Esophagus muscularis mucosa (tissue), 4 donors: ENCODE measurements at regions not wholly inside any gene's neighbourhood (a gene's known extent, or its start where the extent isn't known, plus 50 kb on each side); places are given as distances from the start of the nearest gene placed in this dataset.

Experiments used
- DNase-seq: peaks from one replicate; pipeline ENCODE4 v3.0.0-alpha.2; 2017; ENCODE audit errors: extremely low spot score
- H3K27ac ChIP-seq, 4 donors: fragments of 200-600 bp; sonication (generic); replicated peaks in 1 of 4; 1 replicate in 3 of 4; 2 replicates in 1 of 4; pipeline ENCODE4 v1.5.1; 2016 to 2019; ENCODE audit warnings: mild to moderate bottlenecking in 1 of 4
- H3K27me3 ChIP-seq, 4 donors: fragments of 200-600 bp; sonication (generic); one replicate each; pipeline versions ENCODE4 v1.5.1 to v1.6.0; 2016 to 2019
- H3K36me3 ChIP-seq, 4 donors: fragments of 200-600 bp; sonication (generic); one replicate each; pipeline ENCODE4 v1.5.1; 2016 to 2019
- H3K4me1 ChIP-seq, 4 donors: fragments of 200-600 bp; sonication (generic); one replicate each; pipeline ENCODE4 v1.5.1; 2016 to 2019
- H3K4me3 ChIP-seq, 4 donors: fragments of 200-600 bp; sonication (generic); 1 replicate in 2 of 4; 2 replicates in 2 of 4; pipeline ENCODE4 v1.5.1; 2016 to 2019; ENCODE audit warnings: mild to moderate bottlenecking in 4 of 4, moderate library complexity in 1 of 4
- H3K9me3 ChIP-seq, 4 donors: fragments of 200-600 bp; sonication (generic); 1 replicate in 3 of 4; 2 replicates in 1 of 4; pipeline ENCODE4 v1.5.1; 2016 to 2019
- CTCF ChIP-seq, 3 experiments: fragments of 200-600 bp in 2 of 3; fragments of 450-650 bp in 1 of 3; sonication (generic) in 2 of 3; IDR thresholded peaks; one replicate each; pipeline ENCODE4 v1.5.1; 2017 to 2019; ENCODE audit warnings: antibody characterized with exemption in 3 of 3, mild to moderate bottlenecking in 2 of 3, moderate library complexity in 1 of 3
- EP300 ChIP-seq: sonication (generic); formaldehyde crosslinking; IDR thresholded peaks from one replicate; pipeline ENCODE4 v1.6.1; 2017; ENCODE audit warnings: antibody characterized with exemption
- POLR2A ChIP-seq: fragments of 450-650 bp; IDR thresholded peaks from one replicate; pipeline ENCODE4 v1.6.1; 2017; ENCODE audit warnings: antibody characterized with exemption, moderate library complexity, mild to moderate bottlenecking, low read depth
- POLR2AphosphoS5 ChIP-seq, 2 donors: sonication (generic); formaldehyde crosslinking; IDR thresholded peaks; one replicate each; pipeline ENCODE4 v1.6.1; 2017; ENCODE audit warnings: antibody characterized with exemption in 2 of 2
- WGBS: methylation state at CpG from one replicate; pipeline ENCODE4 v1.1.5; 2018; 5-methylcytosine and 5-hydroxymethylcytosine counted together
- intact Hi-C: fragments of 100-400 bp; cut with DNase I; formaldehyde crosslinking; loops from one replicate; pipeline ENCODE4 v1.15.1; 2023

- Histone ChIP-seq H3K36me3 (no peaks in the 10 kb centered on the region), H3K4me3 (no peak overlapping the region), H3K27me3 (no peaks in the 10 kb centered on the region), H3K27ac (no peak overlapping the region), H3K9me3 (no peaks in the 10 kb centered on the region), H3K4me1 (no peaks in the 10 kb centered on the region)
- intact Hi-C loops = no loop called here
- TF ChIP-seq POLR2A (no peak), POLR2AphosphoS5 (IDR thresholded peaks at IDR 0.05) (no peak), EP300 (no peak), CTCF (IDR thresholded peaks at IDR 0.05) (no peak)
- DNase-seq = no peak
- WGBS = 47% methylated on average over 3 of the region's 3 CpGs
Measured at GRCh38 chr3:110754212-110754916, 317.3 kb upstream of the NECTIN3 start.

GRCh38 chr3:110755345-110755744 is 316.3 kb upstream of the NECTIN3 start:
- WGBS = 76% methylated on average over 7 of the region's 7 CpGs
- no peak overlapping the region for H3K27ac ChIP-seq
- no peaks in the 10 kb centered on the region for H3K9me3 ChIP-seq
- H3K4me1 ChIP-seq = no peaks in the 10 kb centered on the region
- no peaks in the 10 kb centered on the region for H3K36me3 ChIP-seq
- TF ChIP-seq EP300 (no peak), POLR2A (no peak), CTCF (IDR thresholded peaks at IDR 0.05) (no peak), POLR2AphosphoS5 (IDR thresholded peaks at IDR 0.05) (no peak)
- intact Hi-C loops = no loop called here
- no peak overlapping the region for H3K4me3 ChIP-seq
- DNase-seq = no peak
- no peaks in the 10 kb centered on the region for H3K27me3 ChIP-seq

- DNase-seq = no peak
- H3K4me1 ChIP-seq = no peaks in the 10 kb centered on the region
- peaks cover 0 to 8% (median 0%) of the 10 kb centered on the region in 4 donors for H3K9me3 ChIP-seq
- no peak overlapping the region for H3K4me3 ChIP-seq
- intact Hi-C loops = no loop called here
- no peak for TF ChIP-seq CTCF (IDR thresholded peaks at IDR 0.05)
- no peak for TF ChIP-seq POLR2A
- no peak for TF ChIP-seq POLR2AphosphoS5 (IDR thresholded peaks at IDR 0.05)
- TF ChIP-seq EP300 = no peak
- H3K27me3 ChIP-seq = no peaks in the 10 kb centered on the region
- H3K36me3 ChIP-seq = no peaks in the 10 kb centered on the region
- WGBS = 75% methylated on average over 6 of the region's 6 CpGs
- H3K27ac ChIP-seq = no peak overlapping the region
Measured at GRCh38 chr3:110756705-110757104, 314.9 kb upstream of the NECTIN3 start.

- Histone ChIP-seq H3K27ac (no peak overlapping the region), H3K36me3 (no peaks in the 10 kb centered on the region), H3K27me3 (no peaks in the 10 kb centered on the region), H3K4me3 (no peak overlapping the region), H3K9me3 (peaks cover 0 to 8% (median 0%) of the 10 kb centered on the region in 4 donors), H3K4me1 (no peaks in the 10 kb centered on the region)
- TF ChIP-seq POLR2A (no peak), POLR2AphosphoS5 (IDR thresholded peaks at IDR 0.05) (no peak), EP300 (no peak), CTCF (IDR thresholded peaks at IDR 0.05) (no peak)
- DNase-seq = no peak
- intact Hi-C loops = no loop called here
- WGBS = 57% methylated on average over 2 of the region's 2 CpGs
Measured at GRCh38 chr3:110758208-110758607, 313.4 kb upstream of the NECTIN3 start.

- Histone ChIP-seq H3K9me3 (no peaks in the 10 kb centered on the region), H3K36me3 (no peaks in the 10 kb centered on the region), H3K27ac (no peak overlapping the region), H3K4me3 (no peak overlapping the region), H3K27me3 (no peaks in the 10 kb centered on the region), H3K4me1 (peaks cover 0 to 8% (median 5%) of the 10 kb centered on the region in 4 donors)
- TF ChIP-seq EP300 = no peak
- intact Hi-C loops = no loop called here
- no peak for DNase-seq
- 96% methylated on average over 2 of the region's 2 CpGs for WGBS
Measured at GRCh38 chr3:110767156-110767555, 304.5 kb upstream of the NECTIN3 start.
